Neutrophil (primary cell): ENCODE measurements at regions not wholly inside any gene's neighbourhood (a gene's known extent, or its start where the extent isn't known, plus 50 kb on each side); places are given as distances from the start of the nearest gene placed in this dataset.
"Not testable (repeated sequence)": the region's sequence is repeated elsewhere in the genome, so short reads cannot be mapped to it uniquely, and the experiment has no call there.

Source experiments
- H3K27ac ChIP-seq: fragments of 200-600 bp; sonication (generic); 2 replicates; pipeline ENCODE4 v1.5.1; 2016; ENCODE audit warnings: mild to moderate bottlenecking, moderate library complexity
- H3K27me3 ChIP-seq: fragments of 200-600 bp; sonication (generic); 2 replicates; pipeline ENCODE4 v1.6.0; 2016; ENCODE audit warnings: mild to moderate bottlenecking
- H3K36me3 ChIP-seq: fragments of 200-600 bp; sonication (generic); 2 replicates; pipeline ENCODE4 v1.5.1; 2017
- H3K4me1 ChIP-seq, 2 experiments: fragments of 200-600 bp in 1 of 2; sonication (generic) in 1 of 2; 1 replicate in 1 of 2; 2 replicates in 1 of 2; pipeline versions ENCODE4 v1.5.1 to v1.6.1; 2013 to 2016; ENCODE audit warnings: low read depth in 1 of 2, low read length in 1 of 2, mild to moderate bottlenecking in 1 of 2, moderate library complexity in 1 of 2; ENCODE audit not compliant: control insufficient read depth in 1 of 2, insufficient read depth in 1 of 2
- H3K4me3 ChIP-seq, 2 experiments: fragments of 200-600 bp in 1 of 2; sonication (generic) in 1 of 2; 1 replicate in 1 of 2; 2 replicates in 1 of 2; pipeline ENCODE4 v1.5.1; 2013 to 2016; ENCODE audit warnings: low read depth in 1 of 2, low read length in 1 of 2, mild to moderate bottlenecking in 1 of 2, moderate library complexity in 1 of 2
- H3K9me3 ChIP-seq: fragments of 200-600 bp; sonication (generic); 2 replicates; pipeline ENCODE4 v1.5.1; 2016
- CTCF ChIP-seq: fragments of 200-600 bp; sonication (generic); IDR thresholded peaks from 2 replicates; pipeline ENCODE4 v1.5.1; 2016; ENCODE audit warnings: antibody characterized with exemption

GRCh38 chr6:106745824-106746582 is 116.6 kb downstream of the QRSL1 start:
- Histone ChIP-seq H3K4me1 (no peaks in the 10 kb centered on the region), H3K4me3 (no peak overlapping the region), H3K27me3 (no peaks in the 10 kb centered on the region), H3K9me3 (no peaks in the 10 kb centered on the region), H3K36me3 (no peaks in the 10 kb centered on the region), H3K27ac (no peak overlapping the region)
- no peak for TF ChIP-seq CTCF

- H3K27ac ChIP-seq, result no peak overlapping the region
- H3K9me3 ChIP-seq, result no peaks in the 10 kb centered on the region
- H3K36me3 ChIP-seq, result no peaks in the 10 kb centered on the region
- H3K4me1 ChIP-seq, result no peaks in the 10 kb centered on the region
- no peak for TF ChIP-seq CTCF
- no peak overlapping the region for H3K4me3 ChIP-seq
- no peaks in the 10 kb centered on the region for H3K27me3 ChIP-seq
Observed at GRCh38 chr6:106745197-106745770, 115.9 kb downstream of the QRSL1 start.

GRCh38 chr6:106744781-106745180 is 115.4 kb downstream of the QRSL1 start:
- no peak overlapping the region for H3K27ac ChIP-seq
- H3K36me3 ChIP-seq, result no peaks in the 10 kb centered on the region
- no peaks in the 10 kb centered on the region for H3K27me3 ChIP-seq
- TF ChIP-seq CTCF, result no peak
- H3K9me3 ChIP-seq, result no peaks in the 10 kb centered on the region
- H3K4me1 ChIP-seq, result no peaks in the 10 kb centered on the region
- H3K4me3 ChIP-seq, result no peak overlapping the region

GRCh38 chr6:106744029-106744428 is 114.7 kb downstream of the QRSL1 start:
- H3K9me3 ChIP-seq, H3K27ac ChIP-seq, H3K4me3 ChIP-seq, H3K36me3 ChIP-seq, H3K27me3 ChIP-seq, H3K4me1 ChIP-seq: not testable (repeated sequence)

- Histone ChIP-seq H3K27ac (no peak overlapping the region), H3K4me3 (no peak overlapping the region), H3K9me3 (no peaks in the 10 kb centered on the region), H3K36me3 (no peaks in the 10 kb centered on the region), H3K27me3 (no peaks in the 10 kb centered on the region), H3K4me1 (no peaks in the 10 kb centered on the region)
- TF ChIP-seq CTCF, result no peak
Observed at GRCh38 chr6:106743612-106744011, 114.2 kb downstream of the QRSL1 start.

GRCh38 chr6:106740287-106740686 is 110.9 kb downstream of the QRSL1 start:
- no peak for TF ChIP-seq CTCF
- no peaks in the 10 kb centered on the region for H3K4me1 ChIP-seq

More at GRCh38 chr6:106740287-106740686, 110.9 kb downstream of the QRSL1 start:
- no peaks in the 10 kb centered on the region for H3K9me3 ChIP-seq
- H3K27me3 ChIP-seq, result peaks cover 9% of the 10 kb centered on the region
- H3K4me3 ChIP-seq, result no peak overlapping the region
- H3K27ac ChIP-seq, result no peak overlapping the region
- H3K36me3 ChIP-seq, result no peaks in the 10 kb centered on the region
